RPMI7951 (cell line): ENCODE measurements at regions not wholly inside any gene's neighbourhood (a gene's known extent, or its start where the extent isn't known, plus 50 kb on each side); places are given as distances from the start of the nearest gene placed in this dataset.
"Not testable (repeated sequence)": the region's sequence is repeated elsewhere in the genome, so short reads cannot be mapped to it uniquely, and the experiment has no call there.

Experiments used
- DNase-seq: peaks from one replicate; pipeline ENCODE4 v3.0.0-alpha.2; 2012; ENCODE audit warnings: low read depth

DNA sequence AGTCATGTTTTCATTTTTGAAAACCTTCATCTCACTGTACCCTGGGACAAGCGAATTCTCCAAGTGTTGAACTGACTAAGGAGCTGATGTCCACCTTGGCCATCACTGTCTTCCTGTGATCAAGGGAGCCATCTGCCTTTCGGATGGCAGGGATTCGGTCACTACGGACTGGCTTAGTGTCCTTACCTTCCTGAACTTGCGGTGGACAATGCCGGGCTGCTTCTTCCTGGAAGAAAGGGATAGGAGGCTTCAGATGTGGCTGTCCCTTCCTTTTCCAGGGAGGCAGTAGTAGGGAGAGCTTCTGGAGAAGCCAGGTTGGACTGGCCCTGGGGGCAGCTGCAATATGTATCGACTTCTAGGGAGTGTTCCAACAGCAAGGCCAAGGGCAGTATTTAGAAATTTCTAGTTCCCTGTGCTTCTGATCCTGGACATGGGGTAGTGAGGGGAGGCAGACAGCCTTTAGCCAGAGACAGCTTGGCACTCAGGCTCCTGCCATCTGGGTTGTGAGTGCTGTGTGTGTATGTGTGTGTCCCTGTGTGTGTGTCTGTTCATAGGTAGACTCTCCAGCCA lies 114.6 kb downstream of the IER5 start:
- no peak for DNase-seq

DNA sequence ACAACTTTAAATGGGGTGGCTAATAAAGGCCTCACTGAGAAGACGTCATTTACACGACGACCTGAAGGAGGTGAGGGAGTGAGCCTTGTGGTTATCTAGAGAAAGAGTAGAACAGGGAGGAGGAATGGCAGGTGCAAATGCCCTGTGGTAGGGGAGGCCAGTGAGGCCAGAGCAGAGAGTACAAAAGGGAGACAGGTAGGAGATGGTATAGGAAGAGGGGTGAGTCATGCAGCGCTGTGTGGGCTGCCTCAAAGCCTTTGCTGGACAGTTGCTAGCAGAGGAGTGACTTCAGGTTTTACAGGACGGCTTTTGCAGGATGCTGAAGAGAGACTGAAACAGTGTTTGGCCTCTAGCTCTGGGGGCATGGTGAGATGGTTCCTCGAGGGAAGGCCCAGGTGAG lies 116.0 kb downstream of the IER5 start:
- no peak for DNase-seq

DNA sequence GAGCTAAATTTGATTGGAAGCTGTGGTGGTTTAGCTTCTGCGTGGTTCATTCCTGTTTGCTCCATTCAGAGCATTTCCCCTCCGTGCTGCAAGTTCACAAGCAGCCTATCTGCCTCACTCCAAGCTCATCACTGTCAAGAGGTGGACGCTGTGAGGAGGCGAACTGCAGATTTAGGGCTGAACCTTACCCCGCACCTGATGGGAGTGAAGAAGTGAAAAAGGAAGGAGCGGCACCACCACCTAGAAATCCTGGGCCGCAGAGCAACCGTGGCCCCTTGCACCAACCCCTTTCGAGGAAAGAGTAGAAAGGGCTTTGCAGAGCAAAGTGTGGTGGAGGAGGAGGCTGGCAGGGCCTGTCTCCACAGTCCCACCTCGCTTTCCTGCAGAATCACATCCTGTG lies 117.4 kb downstream of the IER5 start:
- DNase-seq, result no peak

DNA sequence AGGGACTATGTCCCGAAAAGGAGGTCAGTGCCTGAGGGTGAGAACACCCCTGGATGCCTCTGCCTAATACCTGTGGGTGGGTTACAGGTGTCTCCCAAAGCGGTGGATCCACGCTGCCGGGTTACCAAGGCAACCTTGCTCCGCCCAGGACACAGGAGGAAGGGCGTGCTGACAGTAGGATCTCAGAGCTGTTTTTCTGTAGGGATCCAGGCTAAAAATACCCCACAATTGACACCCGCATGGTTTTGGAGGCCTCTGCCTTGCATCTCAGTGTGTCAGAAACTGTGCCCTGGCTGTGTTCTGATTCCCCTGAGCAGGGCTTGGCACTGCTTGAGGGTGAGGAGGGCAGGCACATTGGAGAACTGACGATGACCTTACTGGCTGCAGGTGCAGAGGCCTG lies 118.0 kb downstream of the IER5 start:
- no peak for DNase-seq

DNA sequence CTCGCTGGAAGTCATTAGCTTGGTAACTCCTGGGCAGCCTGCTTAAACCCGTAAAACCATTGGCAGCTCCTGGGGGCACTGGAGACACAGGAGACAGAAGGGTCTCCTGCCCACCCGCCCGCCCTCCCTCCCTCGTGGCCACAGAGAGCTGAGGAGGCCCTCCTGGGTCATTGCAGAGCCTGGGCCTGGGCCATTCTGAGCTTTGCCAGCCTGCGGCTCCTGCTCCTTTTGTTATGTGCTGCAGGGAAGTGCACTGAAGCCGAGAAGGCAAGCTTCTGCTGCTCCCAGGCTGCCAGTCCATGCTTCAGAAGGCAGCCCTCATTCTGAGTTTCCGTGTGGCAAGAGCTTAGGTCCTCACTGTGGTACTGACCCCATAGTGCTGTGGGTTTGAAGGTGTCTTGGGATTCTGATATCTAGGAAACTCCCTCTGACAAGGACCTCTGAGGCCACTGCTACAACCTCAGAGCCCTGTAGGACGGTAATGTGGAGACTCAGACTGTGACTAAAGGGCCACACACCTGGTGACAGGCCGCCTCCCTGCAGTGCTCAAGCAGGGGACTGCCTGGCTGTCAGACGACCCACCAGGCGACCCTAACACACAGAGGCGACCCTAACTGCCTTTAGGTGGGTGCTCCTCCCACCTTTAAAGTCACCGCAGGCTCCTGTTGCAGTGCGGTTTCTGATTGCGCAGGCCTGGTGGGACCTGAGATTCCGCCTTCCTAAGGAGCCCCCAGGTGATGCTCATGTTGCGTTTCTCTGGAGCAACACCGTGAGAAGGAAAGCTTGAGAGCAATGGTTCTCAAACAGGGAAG lies 118.7 kb downstream of the IER5 start:
- DNase-seq, result no peak

DNA sequence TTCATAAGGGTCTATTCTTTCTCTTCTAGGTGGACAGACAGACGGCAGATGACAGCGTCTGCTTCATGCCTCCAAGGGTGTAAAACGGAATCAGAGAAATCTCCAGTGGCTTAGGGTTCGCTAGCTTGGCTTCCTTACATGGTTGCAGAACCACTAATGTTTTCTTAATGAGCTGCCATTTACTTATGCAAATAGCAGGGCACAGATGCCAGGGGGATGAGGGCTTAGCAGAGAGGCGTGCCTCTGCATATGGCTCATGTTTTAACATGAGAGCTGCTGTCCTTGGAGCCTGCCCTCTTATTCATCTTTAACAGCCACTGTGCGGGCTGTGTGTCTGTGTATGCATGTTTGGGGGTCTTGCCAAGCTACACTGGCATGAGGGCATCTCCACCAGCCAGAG lies 119.6 kb downstream of the IER5 start:
- DNase-seq, result no peak

DNA sequence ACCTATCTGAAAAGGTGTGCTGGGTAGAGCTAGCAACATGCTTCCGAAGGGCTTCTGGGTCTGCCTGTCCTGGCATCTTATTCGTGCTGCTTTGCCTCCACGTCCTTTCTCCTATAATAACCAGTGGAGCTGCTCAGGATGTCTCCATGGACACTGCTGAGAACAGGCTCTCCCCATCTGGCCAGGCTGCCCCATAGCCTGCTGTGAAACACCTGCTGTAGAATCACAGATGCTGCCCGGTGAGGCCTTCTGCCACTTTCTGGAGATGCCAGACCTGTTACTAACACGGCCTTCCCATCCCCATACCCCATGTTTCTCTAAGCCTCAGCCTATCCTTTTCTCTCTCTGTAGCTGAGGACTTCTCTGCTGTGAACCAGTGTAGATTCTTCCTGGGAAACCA lies 120.5 kb downstream of the IER5 start:
- no peak for DNase-seq

DNA sequence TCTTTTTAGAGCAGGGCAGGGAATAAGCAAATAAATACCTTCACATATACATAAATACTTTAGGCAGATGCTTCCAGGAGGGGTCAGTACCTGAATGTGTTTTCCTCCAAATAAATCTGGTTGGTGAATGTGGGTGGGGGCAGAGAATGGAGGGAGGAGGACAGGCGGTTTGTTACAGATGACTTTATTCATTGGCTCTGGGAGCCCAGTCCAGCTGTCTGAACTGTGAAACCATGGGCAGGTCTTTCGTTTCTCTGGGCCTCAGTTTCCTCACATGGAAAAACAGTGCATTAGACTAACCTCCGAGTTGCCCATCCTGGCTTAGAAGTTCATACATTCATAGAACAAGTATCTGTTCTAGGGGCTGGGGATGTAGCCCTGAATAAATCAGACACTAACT lies 124.6 kb downstream of the IER5 start:
- no peak for DNase-seq

DNA sequence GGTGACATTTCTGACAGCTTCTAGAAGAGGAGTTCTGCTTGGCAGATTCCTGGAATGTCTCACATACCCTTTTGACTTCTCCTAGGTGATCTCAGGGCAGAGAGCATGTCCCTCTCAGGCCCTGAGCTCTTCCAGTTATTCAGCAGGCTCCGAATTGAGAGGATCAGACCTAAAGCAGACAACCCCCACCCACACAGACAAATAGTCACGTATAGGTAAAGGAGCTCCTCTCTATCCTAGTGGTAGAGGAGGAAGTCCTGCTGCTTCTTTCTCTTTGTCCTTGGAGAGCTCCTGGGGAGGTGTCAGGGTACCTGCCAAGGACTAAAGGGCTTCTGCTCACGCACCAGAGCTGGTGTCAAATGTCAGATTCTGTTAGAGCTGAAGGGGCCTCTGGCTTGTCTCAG lies 128.1 kb downstream of the IER5 start:
- DNase-seq, result no peak

DNA sequence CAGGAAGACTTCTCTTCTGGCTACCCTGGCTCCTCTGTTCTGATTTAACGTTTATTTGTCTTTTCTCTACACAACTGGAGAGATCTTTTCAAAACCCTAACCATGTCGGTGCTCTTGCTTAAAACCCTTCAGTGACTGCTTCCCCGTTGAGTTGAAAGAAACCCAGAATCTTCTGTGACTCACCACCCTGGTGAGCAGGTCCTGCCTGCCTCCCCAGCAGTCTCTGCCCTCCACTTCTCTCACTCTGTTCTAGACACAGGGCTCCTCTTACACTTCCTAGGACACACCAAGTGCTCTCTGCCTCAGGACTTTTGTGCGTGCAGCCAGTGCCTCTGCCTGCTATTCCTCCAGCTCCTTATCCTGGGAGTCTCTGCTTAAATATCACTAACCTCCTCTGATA lies 131.4 kb downstream of the IER5 start:
- DNase-seq, result no peak

DNA sequence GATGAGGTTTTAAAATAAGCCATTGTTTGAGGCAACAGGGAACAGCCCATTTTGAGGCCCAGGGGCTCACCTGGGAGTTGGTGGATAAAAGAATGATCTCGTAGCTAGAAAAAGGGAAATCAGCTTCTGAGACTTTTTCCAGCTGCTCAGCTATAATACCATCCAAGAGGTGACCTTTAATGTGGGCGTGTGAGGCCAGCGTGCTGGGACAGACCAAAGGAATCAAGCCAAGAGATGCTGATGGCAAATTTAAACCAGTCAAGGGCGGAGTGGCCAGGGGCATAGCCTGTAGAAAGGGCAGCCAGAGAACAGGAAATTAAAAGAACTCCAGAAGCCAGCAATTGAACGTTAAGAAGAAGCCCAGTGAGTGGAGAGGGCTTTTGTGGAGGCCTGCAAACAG lies 132.6 kb downstream of the IER5 start:
- no peak for DNase-seq

DNA sequence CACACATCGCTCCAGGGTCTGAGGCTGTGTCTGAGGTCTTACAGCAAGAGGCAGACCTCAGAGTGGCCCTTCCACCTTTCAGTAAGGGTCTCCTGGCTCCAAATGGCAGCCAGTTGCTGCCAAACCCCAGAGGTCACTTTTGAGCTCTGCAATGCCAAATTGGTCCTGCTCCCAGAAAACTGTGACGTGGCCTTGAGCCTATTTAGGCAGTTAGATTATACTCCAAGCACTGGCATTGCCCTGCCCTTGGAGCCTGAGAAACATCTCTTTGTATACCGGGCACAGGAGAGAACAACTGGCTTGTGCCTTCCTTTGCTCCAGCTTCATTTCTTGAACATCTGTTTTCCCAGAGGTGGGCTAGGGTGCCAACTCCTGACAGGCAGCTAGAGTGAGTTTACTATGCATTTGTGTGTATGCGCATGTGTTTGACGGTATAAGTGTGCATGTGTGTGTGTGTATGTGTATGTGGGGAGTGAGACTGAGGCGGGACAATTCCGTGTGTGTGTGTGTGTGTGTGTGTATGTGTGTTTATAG lies 134.5 kb downstream of the IER5 start:
- DNase-seq, result no peak

DNA sequence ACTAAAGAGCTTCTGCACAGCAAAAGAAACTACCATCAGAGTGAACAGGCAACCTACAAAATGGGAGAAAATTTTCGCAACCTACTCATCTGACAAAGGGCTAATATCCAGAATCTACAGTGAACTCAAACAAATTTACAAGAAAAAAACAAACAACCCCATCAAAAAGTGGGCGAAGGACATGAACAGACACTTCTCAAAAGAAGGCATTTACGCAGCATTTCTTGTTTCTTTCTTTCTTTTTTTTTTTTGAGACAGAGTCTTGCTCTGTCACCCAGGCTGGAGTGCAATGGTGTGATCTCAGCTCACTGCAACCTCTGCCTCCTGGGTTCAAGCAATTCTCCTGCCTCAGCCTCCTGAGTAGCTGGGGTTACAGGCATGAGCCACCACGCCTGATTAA lies 138.2 kb downstream of the IER5 start:
- not testable (repeated sequence) for DNase-seq

DNA sequence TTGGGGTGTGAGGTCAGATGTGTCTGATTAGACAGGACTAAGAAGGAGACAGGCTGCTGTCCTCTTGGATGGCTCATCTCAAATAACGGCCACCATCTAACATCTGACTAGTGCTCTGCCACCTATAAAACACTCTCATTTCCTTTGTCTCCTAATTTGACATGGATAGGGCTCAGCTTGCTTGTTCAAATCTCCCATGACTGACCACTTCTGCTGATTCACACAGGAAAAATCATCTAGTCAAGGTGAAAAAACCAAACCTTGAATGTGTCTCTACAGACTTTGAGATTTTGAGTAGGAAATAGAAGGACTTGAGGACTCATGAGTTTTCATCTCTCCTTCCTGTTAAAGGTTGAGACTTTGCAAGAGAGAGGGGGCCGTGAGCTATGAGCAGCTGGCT lies 150.6 kb downstream of the IER5 start:
- DNase-seq, result no peak

DNA sequence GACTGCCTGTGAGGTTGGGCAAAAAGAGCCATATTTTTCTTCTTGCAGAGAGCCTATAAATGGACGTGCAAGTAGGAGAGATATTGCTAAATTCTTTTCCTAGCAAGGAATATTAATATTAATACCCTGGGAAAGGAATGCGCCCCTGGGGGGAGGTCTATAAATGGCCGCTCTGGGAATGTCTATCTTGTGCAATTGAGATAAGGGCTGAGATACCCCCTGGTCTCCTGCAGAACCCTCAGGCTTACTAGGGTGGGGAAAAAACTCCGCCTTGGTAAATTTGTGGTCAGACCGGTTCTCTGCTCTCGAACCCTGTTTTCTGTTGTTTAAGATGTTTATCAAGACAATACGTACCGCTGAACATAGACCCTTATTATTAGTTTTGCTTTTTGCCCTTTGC lies 157.8 kb downstream of the IER5 start:
- not testable (repeated sequence) for DNase-seq

DNA sequence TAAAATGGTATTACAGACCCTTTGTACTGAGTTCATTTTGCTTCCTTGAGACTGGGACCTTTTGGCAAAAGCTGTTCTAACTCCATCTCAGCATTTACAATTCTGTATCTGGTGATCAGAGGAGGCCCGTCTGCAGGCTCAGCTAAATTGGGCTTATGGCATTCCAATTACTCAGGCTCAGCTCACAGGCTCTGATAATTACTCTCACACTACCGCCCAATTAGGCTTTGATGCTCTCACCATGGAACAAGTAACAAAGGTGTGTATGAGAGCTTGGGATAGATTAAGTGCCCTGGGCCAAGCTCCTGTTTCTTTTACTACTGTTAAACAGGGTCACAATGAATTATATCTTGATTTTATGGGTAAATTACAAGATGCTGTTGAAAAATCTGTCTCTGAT lies 159.9 kb downstream of the IER5 start:
- DNase-seq, result not testable (repeated sequence)

DNA sequence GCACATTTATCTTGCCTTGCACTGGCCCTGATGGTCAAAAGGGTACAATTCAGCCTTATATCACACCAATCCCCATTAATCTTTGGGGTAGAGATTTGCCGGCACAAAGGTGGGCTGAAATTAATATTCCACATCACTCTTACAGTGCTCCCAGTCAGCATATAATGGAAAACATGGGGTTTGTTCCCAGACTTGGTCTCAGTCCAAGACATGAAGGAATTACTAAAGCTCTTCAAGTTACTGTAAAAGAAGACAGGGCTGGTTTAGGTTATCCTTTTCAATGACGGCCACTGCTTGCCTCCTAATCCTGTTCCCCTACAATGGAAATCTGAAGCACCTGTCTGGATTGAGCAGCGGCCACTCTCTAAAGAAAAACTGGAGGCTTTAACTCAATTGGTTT lies 160.7 kb downstream of the IER5 start:
- DNase-seq, result no peak

DNA sequence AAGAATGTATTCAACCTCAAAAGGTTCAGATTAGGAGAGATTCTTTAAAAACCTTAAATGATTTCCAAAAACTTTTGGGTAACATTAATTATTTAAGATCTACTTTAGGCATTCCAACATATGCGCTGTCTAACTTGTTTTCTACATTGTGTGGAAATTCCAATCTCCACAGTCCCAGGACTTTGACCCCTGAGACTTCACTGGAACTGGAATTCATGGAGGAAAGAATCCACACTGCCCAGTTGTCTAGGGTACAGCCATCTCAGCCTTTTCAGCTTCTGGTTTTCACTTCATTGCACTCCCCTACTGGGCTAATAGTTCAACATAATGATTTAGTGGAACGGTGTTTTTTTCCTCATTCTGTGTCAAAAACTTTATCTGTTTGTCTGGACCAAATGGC lies 161.5 kb downstream of the IER5 start:
- DNase-seq, result no peak

DNA sequence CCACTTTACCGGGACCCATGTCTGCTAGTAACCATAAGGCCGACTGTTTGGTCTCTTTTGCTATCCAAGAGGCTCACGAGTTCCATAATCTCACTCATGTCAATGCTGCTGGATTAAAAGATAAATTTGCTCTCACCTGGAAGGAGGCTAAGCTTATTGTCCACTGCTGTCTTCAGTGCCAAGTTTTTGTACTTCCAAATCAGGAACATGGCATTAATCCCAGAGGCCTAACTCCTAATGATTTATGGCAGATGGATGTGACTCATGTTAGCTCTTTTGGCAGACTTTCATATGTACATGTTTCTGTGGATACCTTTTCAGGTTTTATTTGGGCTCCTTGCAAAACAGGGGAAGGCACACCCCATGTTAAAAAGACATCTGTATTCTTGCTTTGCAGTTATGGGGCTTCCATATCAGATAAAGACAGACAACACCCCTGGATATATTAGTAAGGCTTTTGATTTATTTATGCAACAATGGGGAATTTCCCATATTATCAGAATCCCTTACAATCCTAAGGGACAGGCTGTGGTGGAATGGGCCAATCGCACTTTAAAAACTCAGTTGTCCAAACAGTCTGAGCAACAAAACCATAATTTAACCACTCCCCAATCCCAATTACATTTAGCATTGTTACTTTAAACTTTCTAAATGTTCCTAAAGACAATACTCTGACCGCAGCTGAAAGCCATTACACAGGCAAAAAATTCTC lies 162.7 kb downstream of the IER5 start:
- peak; percentile 78 for DNase-seq

DNA sequence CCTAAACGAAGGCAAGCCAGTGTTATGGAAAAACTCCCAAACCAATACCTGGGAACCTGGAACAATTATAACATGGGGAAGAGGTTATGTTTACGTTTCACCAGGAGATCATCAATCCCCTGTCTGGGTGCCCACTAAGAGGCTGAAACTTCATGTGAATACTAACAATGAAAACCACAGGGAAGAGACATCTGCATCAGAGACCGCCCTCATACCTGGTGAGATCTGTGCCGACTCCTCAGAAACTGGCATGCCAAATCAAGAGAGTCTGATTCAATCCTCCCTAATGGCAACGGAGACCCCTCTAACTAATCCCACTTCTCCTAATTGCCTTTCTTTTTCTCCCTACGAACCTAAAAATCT lies 163.2 kb downstream of the IER5 start:
- no peak for DNase-seq

DNA sequence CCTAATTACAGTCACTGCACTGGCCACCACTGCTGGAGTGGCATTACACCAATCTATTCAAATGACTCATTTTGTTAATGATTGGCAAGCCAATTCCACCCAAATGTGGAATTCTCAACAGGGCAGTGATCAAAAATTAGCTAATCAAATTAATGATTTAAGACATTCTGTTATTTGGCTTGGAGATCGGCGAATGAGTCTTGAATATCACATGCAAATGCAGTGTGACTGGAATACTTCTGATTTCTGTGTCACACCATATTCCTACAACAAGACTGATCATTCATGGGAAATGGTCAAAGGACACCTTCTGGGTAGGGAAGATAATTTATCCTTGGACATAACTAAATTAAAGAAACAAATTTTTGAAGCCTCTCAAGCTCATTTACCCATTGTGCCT lies 165.1 kb downstream of the IER5 start:
- not testable (repeated sequence) for DNase-seq

DNA sequence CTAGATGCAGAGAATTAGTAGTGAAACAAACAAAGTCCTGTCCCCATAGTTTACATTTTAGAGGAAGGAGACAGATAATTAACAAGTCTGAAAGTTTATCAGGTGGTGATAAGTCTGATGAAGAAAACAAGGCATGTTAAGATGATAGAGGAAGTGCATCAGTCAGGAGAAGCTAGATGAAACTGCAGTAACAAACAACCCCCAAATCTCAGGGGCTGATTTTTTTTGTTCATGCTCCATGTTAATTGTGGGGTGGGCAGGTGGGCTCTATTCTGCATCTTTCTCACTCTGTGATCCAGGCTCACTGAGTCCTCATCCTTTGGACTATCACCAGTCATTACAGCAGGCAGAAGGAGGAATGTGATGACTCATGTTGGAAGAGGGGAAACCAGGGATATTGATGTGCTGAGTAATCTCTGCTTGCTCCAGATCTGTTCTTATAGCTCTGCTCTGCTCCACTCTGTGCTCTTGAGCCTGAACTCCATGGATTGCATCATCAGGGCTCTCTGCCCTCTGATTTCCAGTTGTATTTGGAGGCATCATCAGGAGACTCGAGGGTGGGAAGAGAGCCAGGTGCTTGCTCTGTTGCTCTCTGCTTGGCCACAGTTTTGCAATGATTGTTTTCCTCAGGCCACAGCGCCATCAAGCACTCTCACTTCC lies 166.9 kb downstream of the IER5 start:
- peak; percentile 94 for DNase-seq
